NCI-H2029 treated with DMSO at 0.1 percent for 48 hours (cell line): ENCODE measurements at regions not wholly inside any gene's neighbourhood (a gene's known extent, or its start where the extent isn't known, plus 50 kb on each side); places are given as distances from the start of the nearest gene placed in this dataset.
"Not testable (repeated sequence)": the region's sequence is repeated elsewhere in the genome, so short reads cannot be mapped to it uniquely, and the experiment has no call there.

Experiments used
- DNase-seq: peaks from one replicate; lab custom pipeline; 2025; lab: John Stamatoyannopoulos, UW

GRCh38 chr5:118282480-118283038 is 705.8 kb downstream of the DTWD2 start:
- DNase-seq, result not testable (repeated sequence)

- DNase-seq, result no peak
These were observed 708.6 kb downstream of the DTWD2 start for GRCh38 chr5:118279540-118280294.

GRCh38 chr5:118270526-118270925 is 717.8 kb downstream of the DTWD2 start:
- DNase-seq, result no peak

- DNase-seq, result no peak
These were observed 730.1 kb downstream of the DTWD2 start for GRCh38 chr5:118258223-118258622.

GRCh38 chr5:118257066-118257465 is 731.3 kb downstream of the DTWD2 start:
- DNase-seq, result no peak

GRCh38 chr5:118253225-118254061 is 734.9 kb downstream of the DTWD2 start:
- DNase-seq, result no peak

- no peak for DNase-seq
These were observed 739.0 kb downstream of the DTWD2 start for GRCh38 chr5:118249386-118249785.

- no peak for DNase-seq
These were observed 740.9 kb downstream of the DTWD2 start for GRCh38 chr5:118247458-118247857.

- DNase-seq, result no peak
These were observed 744.7 kb downstream of the DTWD2 start for GRCh38 chr5:118243613-118244012.

- DNase-seq, result no peak
These were observed 745.3 kb downstream of the DTWD2 start for GRCh38 chr5:118243068-118243467.

GRCh38 chr5:118236108-118236849 is 752.1 kb downstream of the DTWD2 start:
- no peak for DNase-seq

- no peak for DNase-seq
These were observed 754.7 kb downstream of the DTWD2 start for GRCh38 chr5:118233606-118234005.

- DNase-seq, result no peak
These were observed 759.9 kb downstream of the DTWD2 start for GRCh38 chr5:118228489-118228888.

- no peak for DNase-seq
These were observed 763.8 kb downstream of the DTWD2 start for GRCh38 chr5:118224546-118224945.

GRCh38 chr5:118220556-118221195 is 767.7 kb downstream of the DTWD2 start:
- no peak for DNase-seq

- no peak for DNase-seq
These were observed 776.7 kb downstream of the DTWD2 start for GRCh38 chr5:118211606-118212005.

GRCh38 chr5:118208031-118208453 is 780.3 kb downstream of the DTWD2 start:
- no peak for DNase-seq

GRCh38 chr5:118199801-118200200 is 788.5 kb downstream of the DTWD2 start:
- no peak for DNase-seq

GRCh38 chr5:118196229-118196628 is 792.1 kb downstream of the DTWD2 start:
- no peak for DNase-seq

GRCh38 chr5:118195211-118195610 is 793.1 kb downstream of the DTWD2 start:
- DNase-seq, result no peak

GRCh38 chr5:118193194-118193905 is 795.0 kb downstream of the DTWD2 start:
- DNase-seq, result no peak
